ENCODE measurements at regions not wholly inside any gene's neighbourhood (a gene's known extent, or its start where the extent isn't known, plus 50 kb on each side); places are given as distances from the start of the nearest gene placed in this dataset.
"Not testable (repeated sequence)": the region's sequence is repeated elsewhere in the genome, so short reads cannot be mapped to it uniquely, and the experiment has no call there.

GRCh38 chr21:24486973-24487372 is 1120.3 kb downstream of the MRPL39 start:
- Histone ChIP-seq H3K4me3 (no peak overlapping the region), H3K4me1 (no peaks in the 10 kb centered on the region), H3K27ac (no peak overlapping the region), H3K27me3 (no peaks in the 10 kb centered on the region), H3K36me3 (no peaks in the 10 kb centered on the region), H3K9me3 (no peaks in the 10 kb centered on the region)
- intact Hi-C loops (cut with DNase I; ENCODE audit: low total_unique reads) = no loop called here
- no peak for DNase-seq (ENCODE audit: low spot score in 2 of 2)
- TF ChIP-seq POLR2AphosphoS5 (IDR thresholded peaks at IDR 0.05) = no peak
- no peak for TF ChIP-seq POLR2A (IDR thresholded peaks at IDR 0.05)
- no peak for TF ChIP-seq CTCF (IDR thresholded peaks at IDR 0.05)

GRCh38 chr21:24483361-24483760 is 1123.9 kb downstream of the MRPL39 start:
- H3K4me1 ChIP-seq; H3K27me3 ChIP-seq; H3K4me3 ChIP-seq; intact Hi-C loops (cut with DNase I; ENCODE audit: low total_unique reads); H3K27ac ChIP-seq; H3K36me3 ChIP-seq; H3K9me3 ChIP-seq; DNase-seq (ENCODE audit: low spot score in 2 of 2): not testable (repeated sequence)

- intact Hi-C loops (cut with DNase I; ENCODE audit: low total_unique reads) = no loop called here
- H3K4me1 ChIP-seq = no peaks in the 10 kb centered on the region
- no peaks in the 10 kb centered on the region for H3K27me3 ChIP-seq
- H3K4me3 ChIP-seq = no peak overlapping the region
- no peaks in the 10 kb centered on the region for H3K36me3 ChIP-seq
- H3K27ac ChIP-seq = no peak overlapping the region
- no peaks in the 10 kb centered on the region for H3K9me3 ChIP-seq
- TF ChIP-seq CTCF (IDR thresholded peaks at IDR 0.05) = no peak
- no peak for TF ChIP-seq POLR2AphosphoS5 (IDR thresholded peaks at IDR 0.05)
- TF ChIP-seq POLR2A (IDR thresholded peaks at IDR 0.05) = no peak
- DNase-seq (ENCODE audit: low spot score in 2 of 2) = no peak
Measured at GRCh38 chr21:24470852-24471251, 1136.4 kb downstream of the MRPL39 start.

GRCh38 chr21:24456358-24456757 is 1150.9 kb downstream of the MRPL39 start:
- TF ChIP-seq POLR2AphosphoS5 (IDR thresholded peaks at IDR 0.05) (no peak), CTCF (IDR thresholded peaks at IDR 0.05) (no peak), POLR2A (IDR thresholded peaks at IDR 0.05) (no peak)
- Histone ChIP-seq H3K27ac (no peak overlapping the region), H3K4me3 (no peak overlapping the region), H3K9me3 (no peaks in the 10 kb centered on the region), H3K4me1 (no peaks in the 10 kb centered on the region), H3K36me3 (no peaks in the 10 kb centered on the region), H3K27me3 (no peaks in the 10 kb centered on the region)
- no peak for DNase-seq (ENCODE audit: low spot score in 2 of 2)
- intact Hi-C loops (cut with DNase I; ENCODE audit: low total_unique reads) = no loop called here

GRCh38 chr21:24450119-24450518 is 1157.2 kb downstream of the MRPL39 start:
- no peak overlapping the region for H3K4me3 ChIP-seq
- H3K36me3 ChIP-seq = no peaks in the 10 kb centered on the region
- DNase-seq (ENCODE audit: low spot score in 2 of 2) = no peak
- H3K9me3 ChIP-seq = no peaks in the 10 kb centered on the region
- no peak for TF ChIP-seq POLR2AphosphoS5 (IDR thresholded peaks at IDR 0.05)
- TF ChIP-seq POLR2A (IDR thresholded peaks at IDR 0.05) = no peak
- no peak for TF ChIP-seq CTCF (IDR thresholded peaks at IDR 0.05)
- no peaks in the 10 kb centered on the region for H3K27me3 ChIP-seq
- no peak overlapping the region for H3K27ac ChIP-seq
- no peaks in the 10 kb centered on the region for H3K4me1 ChIP-seq
- intact Hi-C loops (cut with DNase I; ENCODE audit: low total_unique reads) = no loop called here

GRCh38 chr21:24445517-24445916 is 1161.8 kb downstream of the MRPL39 start:
- DNase-seq (ENCODE audit: low spot score in 2 of 2) = no peak
- intact Hi-C loops (cut with DNase I; ENCODE audit: low total_unique reads) = no loop called here
- no peak overlapping the region for H3K4me3 ChIP-seq
- no peak overlapping the region for H3K27ac ChIP-seq
- H3K36me3 ChIP-seq = no peaks in the 10 kb centered on the region
- no peaks in the 10 kb centered on the region for H3K9me3 ChIP-seq
- TF ChIP-seq POLR2A (IDR thresholded peaks at IDR 0.05) (no peak), CTCF (IDR thresholded peaks at IDR 0.05) (no peak), POLR2AphosphoS5 (IDR thresholded peaks at IDR 0.05) (no peak)
- H3K4me1 ChIP-seq = no peaks in the 10 kb centered on the region
- H3K27me3 ChIP-seq = no peaks in the 10 kb centered on the region
